Prostate gland (tissue), 2 donors: ENCODE measurements at regions not wholly inside any gene's neighbourhood (a gene's known extent, or its start where the extent isn't known, plus 50 kb on each side); places are given as distances from the start of the nearest gene placed in this dataset.

Experiments
- CTCF ChIP-seq, 4 experiments: fragments of 200-600 bp in 2 of 4; fragments of 450-650 bp in 2 of 4; sonication (generic) in 2 of 4; IDR thresholded peaks; 1 replicate in 3 of 4; 2 replicates in 1 of 4; pipeline ENCODE4 v1.5.1; 2016 to 2019; ENCODE audit warnings: antibody characterized with exemption in 4 of 4, mild to moderate bottlenecking in 2 of 4, moderate library complexity in 2 of 4
- POLR2A ChIP-seq: fragments of 450-650 bp; IDR thresholded peaks from one replicate; pipeline ENCODE4 v1.6.1; 2016; ENCODE audit warnings: antibody characterized with exemption, mild to moderate bottlenecking
- POLR2AphosphoS5 ChIP-seq: sonication (generic); formaldehyde crosslinking; IDR thresholded peaks from one replicate; pipeline ENCODE4 v1.6.1; 2017; ENCODE audit warnings: antibody characterized with exemption

DNA sequence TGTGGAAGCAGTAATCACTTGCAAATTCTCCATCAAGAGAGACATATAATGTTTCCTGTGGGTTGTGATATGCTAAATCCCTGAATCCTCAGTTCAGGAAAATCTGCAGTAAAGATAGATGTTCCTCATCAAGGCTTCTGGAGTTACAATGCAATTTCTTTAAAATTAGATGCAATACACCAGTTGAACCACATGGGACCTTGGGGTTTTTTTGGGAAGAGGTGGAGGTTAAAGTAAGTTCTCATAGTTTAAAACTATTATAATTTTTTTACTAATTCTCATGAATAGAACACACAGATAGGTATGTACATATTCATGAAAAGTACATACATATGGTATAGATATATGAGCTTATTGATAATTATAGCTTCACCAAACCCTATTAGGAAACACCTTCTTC, 496.2 kb downstream of the SATB2 start:
- TF ChIP-seq CTCF (IDR thresholded peaks at IDR 0.05) (no peak), POLR2AphosphoS5 (no peak), POLR2A (no peak)
